ENCODE measurements at regions not wholly inside any gene's neighbourhood (a gene's known extent, or its start where the extent isn't known, plus 50 kb on each side); places are given as distances from the start of the nearest gene placed in this dataset.

GRCh38 chr10:61317706-61318105 lies 135.5 kb downstream of the TMEM26 start:
- DNase-seq = no peak
- Histone ChIP-seq H3K4me1 (ENCODE audit: control insufficient read depth, insufficient read depth, low read length) (no peaks in the 10 kb centered on the region), H3K27me3 (ENCODE audit: control insufficient read depth, insufficient read depth) (peaks cover 2% of the 10 kb centered on the region), H3K27ac (ENCODE audit: low read length) (no peak overlapping the region), H3K9me3 (ENCODE audit: control insufficient read depth, low read length) (no peaks in the 10 kb centered on the region), H3K4me3 (ENCODE audit: low read length) (no peak overlapping the region)
- intact Hi-C loops (cut with DNase I) = no loop called here
- no peak for ATAC-seq

GRCh38 chr10:61316676-61317265 lies 136.4 kb downstream of the TMEM26 start:
- ATAC-seq = no peak
- intact Hi-C loops (cut with DNase I) = no loop called here
- Histone ChIP-seq H3K27me3 (ENCODE audit: control insufficient read depth, insufficient read depth) (peaks cover 2% of the 10 kb centered on the region), H3K4me1 (ENCODE audit: control insufficient read depth, insufficient read depth, low read length) (no peaks in the 10 kb centered on the region), H3K27ac (ENCODE audit: low read length) (no peak overlapping the region), H3K9me3 (ENCODE audit: control insufficient read depth, low read length) (no peaks in the 10 kb centered on the region), H3K4me3 (ENCODE audit: low read length) (no peak overlapping the region)
- WGBS = 79% methylated on average over 1 of the region's 1 CpG
- no peak for DNase-seq

DNA sequence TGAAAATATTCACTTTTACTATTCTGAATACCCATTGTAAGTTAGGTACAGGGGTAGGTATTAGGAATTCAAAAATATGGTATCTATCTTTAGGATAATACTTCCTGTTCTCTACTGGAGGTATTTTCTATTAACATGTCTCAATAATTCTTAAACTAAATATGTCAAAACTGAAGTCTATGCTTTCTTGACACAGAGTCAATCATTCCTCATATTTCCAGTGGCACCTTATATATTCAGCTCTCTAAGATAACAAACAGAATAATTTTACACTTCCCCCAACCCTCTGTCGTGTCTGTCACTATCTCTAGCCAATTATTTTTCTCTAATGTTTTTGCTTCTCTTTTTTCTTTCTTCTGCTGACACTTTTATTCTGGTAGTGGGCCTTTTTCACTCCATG lies 138.9 kb downstream of the TMEM26 start:
- no peak overlapping the region for H3K4me3 ChIP-seq (ENCODE audit: low read length)
- DNase-seq (no peak), ATAC-seq (no peak)
- peaks cover 2% of the 10 kb centered on the region for H3K27me3 ChIP-seq (ENCODE audit: control insufficient read depth, insufficient read depth)
- H3K9me3 ChIP-seq (ENCODE audit: control insufficient read depth, low read length) = no peaks in the 10 kb centered on the region
- no peak overlapping the region for H3K27ac ChIP-seq (ENCODE audit: low read length)
- 69% methylated on average over 1 of the region's 1 CpG for WGBS
- intact Hi-C loops (cut with DNase I) = no loop called here
- no peaks in the 10 kb centered on the region for H3K4me1 ChIP-seq (ENCODE audit: control insufficient read depth, insufficient read depth, low read length)

DNA sequence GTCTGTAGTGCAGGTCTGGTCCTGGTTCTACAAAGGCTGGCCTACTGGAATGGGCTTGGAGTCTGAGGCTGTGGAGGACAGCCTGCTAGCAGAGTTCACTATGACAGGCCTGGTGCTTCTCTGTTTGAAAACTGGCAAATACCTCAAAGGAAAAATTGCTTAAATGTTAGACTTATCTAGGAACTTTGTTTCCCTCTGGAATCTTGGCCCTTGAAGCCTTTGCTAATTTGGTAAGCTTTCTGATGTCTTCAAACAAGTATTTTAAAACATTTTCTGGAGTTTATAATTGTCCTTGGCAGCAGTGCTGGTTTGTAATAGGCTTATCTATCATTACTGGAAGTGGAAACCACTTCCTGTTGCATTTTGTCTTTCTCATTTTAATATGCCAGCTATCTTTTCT lies 139.7 kb downstream of the TMEM26 start:
- Histone ChIP-seq H3K9me3 (ENCODE audit: control insufficient read depth, low read length) (no peaks in the 10 kb centered on the region), H3K27me3 (ENCODE audit: control insufficient read depth, insufficient read depth) (peaks cover 2% of the 10 kb centered on the region), H3K4me3 (ENCODE audit: low read length) (no peak overlapping the region), H3K27ac (ENCODE audit: low read length) (no peak overlapping the region), H3K4me1 (ENCODE audit: control insufficient read depth, insufficient read depth, low read length) (no peaks in the 10 kb centered on the region)
- intact Hi-C loops (cut with DNase I) = no loop called here
- DNase-seq (no peak), ATAC-seq (no peak)

- Histone ChIP-seq H3K27ac (ENCODE audit: low read length) (no peak overlapping the region), H3K27me3 (ENCODE audit: control insufficient read depth, insufficient read depth) (no peaks in the 10 kb centered on the region), H3K4me3 (ENCODE audit: low read length) (no peak overlapping the region), H3K9me3 (ENCODE audit: control insufficient read depth, low read length) (no peaks in the 10 kb centered on the region), H3K4me1 (ENCODE audit: control insufficient read depth, insufficient read depth, low read length) (no peaks in the 10 kb centered on the region)
- DNase-seq (no peak), ATAC-seq (no peak)
- intact Hi-C loops (cut with DNase I) = no loop called here
- 85% methylated on average over 3 of the region's 3 CpGs for WGBS
Measured at GRCh38 chr10:61304746-61305145, 148.4 kb downstream of the TMEM26 start.

DNA sequence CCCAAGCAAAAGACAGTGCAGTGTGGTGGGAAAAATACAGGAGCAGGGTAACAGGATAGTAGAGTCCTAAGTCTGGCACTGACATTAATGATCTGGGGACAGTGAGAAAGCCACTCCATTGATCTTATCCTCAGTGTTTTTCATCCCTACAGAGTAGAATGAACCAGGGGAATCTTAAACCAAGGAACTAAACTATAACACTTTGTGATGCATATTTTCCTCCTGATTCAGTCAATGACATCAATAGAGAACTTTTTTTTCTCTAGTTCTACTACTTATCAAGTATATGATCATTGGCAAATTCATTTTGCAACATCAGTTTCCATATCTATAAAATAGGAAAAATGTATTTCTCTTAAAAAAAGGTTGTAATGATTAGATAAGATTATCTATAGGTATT lies 151.1 kb downstream of the TMEM26 start:
- intact Hi-C loops (cut with DNase I) = no loop called here
- DNase-seq = no peak
- no peaks in the 10 kb centered on the region for H3K4me1 ChIP-seq (ENCODE audit: control insufficient read depth, insufficient read depth, low read length)
- ATAC-seq = no peak
- H3K4me3 ChIP-seq (ENCODE audit: low read length) = no peak overlapping the region
- no peaks in the 10 kb centered on the region for H3K27me3 ChIP-seq (ENCODE audit: control insufficient read depth, insufficient read depth)
- peaks cover 2% of the 10 kb centered on the region for H3K9me3 ChIP-seq (ENCODE audit: control insufficient read depth, low read length)
- H3K27ac ChIP-seq (ENCODE audit: low read length) = no peak overlapping the region

GRCh38 chr10:61301575-61301974 lies 151.6 kb downstream of the TMEM26 start:
- WGBS = 73% methylated on average over 2 of the region's 2 CpGs
- intact Hi-C loops (cut with DNase I) = no loop called here
- Histone ChIP-seq H3K9me3 (ENCODE audit: control insufficient read depth, low read length) (peaks cover 2% of the 10 kb centered on the region), H3K4me3 (ENCODE audit: low read length) (no peak overlapping the region), H3K27ac (ENCODE audit: low read length) (no peak overlapping the region), H3K27me3 (ENCODE audit: control insufficient read depth, insufficient read depth) (no peaks in the 10 kb centered on the region), H3K4me1 (ENCODE audit: control insufficient read depth, insufficient read depth, low read length) (no peaks in the 10 kb centered on the region)
- DNase-seq = no peak
- ATAC-seq = no peak

- ATAC-seq (no peak), DNase-seq (no peak)
- no peaks in the 10 kb centered on the region for H3K27me3 ChIP-seq (ENCODE audit: control insufficient read depth, insufficient read depth)
- intact Hi-C loops (cut with DNase I) = no loop called here
- peaks cover 2% of the 10 kb centered on the region for H3K9me3 ChIP-seq (ENCODE audit: control insufficient read depth, low read length)
- no peaks in the 10 kb centered on the region for H3K4me1 ChIP-seq (ENCODE audit: control insufficient read depth, insufficient read depth, low read length)
- 70% methylated on average over 3 of the region's 3 CpGs for WGBS
- H3K4me3 ChIP-seq (ENCODE audit: low read length) = no peak overlapping the region
- no peak overlapping the region for H3K27ac ChIP-seq (ENCODE audit: low read length)
Measured at GRCh38 chr10:61299841-61300240, 153.3 kb downstream of the TMEM26 start.

- WGBS = 95% methylated on average over 2 of the region's 2 CpGs
Measured at GRCh38 chr10:61299156-61299555, 154.0 kb downstream of the TMEM26 start.

GRCh38 chr10:61298194-61298593 lies 155.0 kb downstream of the TMEM26 start:
- ATAC-seq = no peak
- H3K27ac ChIP-seq (ENCODE audit: low read length) = no peak overlapping the region
- no peak for DNase-seq
- intact Hi-C loops (cut with DNase I) = no loop called here
- H3K4me1 ChIP-seq (ENCODE audit: control insufficient read depth, insufficient read depth, low read length) = no peaks in the 10 kb centered on the region
- no peaks in the 10 kb centered on the region for H3K27me3 ChIP-seq (ENCODE audit: control insufficient read depth, insufficient read depth)
- peaks cover 2% of the 10 kb centered on the region for H3K9me3 ChIP-seq (ENCODE audit: control insufficient read depth, low read length)
- WGBS = 85% methylated on average over 3 of the region's 3 CpGs
- no peak overlapping the region for H3K4me3 ChIP-seq (ENCODE audit: low read length)

More at GRCh38 chr10:61299156-61299555, 154.0 kb downstream of the TMEM26 start:
- intact Hi-C loops (cut with DNase I) = no loop called here
- H3K9me3 ChIP-seq (ENCODE audit: control insufficient read depth, low read length) = peaks cover 2% of the 10 kb centered on the region
- no peak overlapping the region for H3K27ac ChIP-seq (ENCODE audit: low read length)
- no peaks in the 10 kb centered on the region for H3K4me1 ChIP-seq (ENCODE audit: control insufficient read depth, insufficient read depth, low read length)
- no peak for DNase-seq
- H3K4me3 ChIP-seq (ENCODE audit: low read length) = no peak overlapping the region
- ATAC-seq = no peak
- no peaks in the 10 kb centered on the region for H3K27me3 ChIP-seq (ENCODE audit: control insufficient read depth, insufficient read depth)

DNA sequence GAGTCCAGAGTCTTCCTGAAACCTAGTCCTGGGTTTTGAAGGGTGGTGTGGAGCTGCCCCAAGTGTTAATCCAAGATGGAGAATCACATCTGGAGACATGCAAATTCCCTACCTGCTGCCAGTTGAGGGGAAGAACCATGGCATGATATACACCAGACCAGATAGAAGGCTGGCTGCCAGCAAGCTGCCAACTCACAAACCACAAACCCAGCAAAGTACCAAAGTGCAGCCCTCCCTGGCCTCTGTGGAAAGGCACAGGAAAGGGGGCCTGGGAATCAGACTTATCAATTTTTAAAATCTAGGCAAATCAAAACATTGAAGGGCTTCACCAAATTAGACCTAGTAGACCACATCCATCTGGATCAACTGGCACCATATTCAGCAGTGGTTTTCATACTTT lies 157.0 kb downstream of the TMEM26 start:
- H3K27me3 ChIP-seq (ENCODE audit: control insufficient read depth, insufficient read depth) = no peaks in the 10 kb centered on the region
- H3K9me3 ChIP-seq (ENCODE audit: control insufficient read depth, low read length) = peaks cover 2% of the 10 kb centered on the region
- no peak overlapping the region for H3K27ac ChIP-seq (ENCODE audit: low read length)
- intact Hi-C loops (cut with DNase I) = no loop called here
- no peak overlapping the region for H3K4me3 ChIP-seq (ENCODE audit: low read length)
- DNase-seq (no peak), ATAC-seq (no peak)
- H3K4me1 ChIP-seq (ENCODE audit: control insufficient read depth, insufficient read depth, low read length) = no peaks in the 10 kb centered on the region

DNA sequence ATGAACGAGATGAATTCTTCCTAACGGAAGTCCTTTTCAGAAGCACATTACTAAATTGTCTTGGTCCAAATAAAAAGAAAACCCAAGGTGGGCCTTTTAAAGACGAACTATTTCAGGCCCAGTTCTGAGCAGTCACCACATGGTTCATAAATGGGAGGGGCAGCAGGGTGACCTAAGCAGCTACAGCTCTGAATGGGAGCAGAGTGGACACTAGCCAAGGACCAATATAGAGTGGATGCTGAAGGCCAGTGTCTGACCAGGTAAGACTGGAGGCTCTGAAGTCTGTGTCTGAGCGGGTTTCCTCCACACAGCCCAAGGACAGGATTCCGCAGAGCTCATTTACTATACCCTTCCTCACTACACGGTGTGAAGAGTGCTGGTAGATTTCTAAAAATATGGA lies 159.1 kb downstream of the TMEM26 start:
- H3K27ac ChIP-seq (ENCODE audit: low read length) = no peak overlapping the region
- WGBS = 85% methylated on average over 6 of the region's 6 CpGs
- no peaks in the 10 kb centered on the region for H3K4me1 ChIP-seq (ENCODE audit: control insufficient read depth, insufficient read depth, low read length)
- H3K9me3 ChIP-seq (ENCODE audit: control insufficient read depth, low read length) = peaks cover 2% of the 10 kb centered on the region
- DNase-seq = no peak
- no peak for ATAC-seq
- H3K4me3 ChIP-seq (ENCODE audit: low read length) = no peak overlapping the region
- H3K27me3 ChIP-seq (ENCODE audit: control insufficient read depth, insufficient read depth) = no peaks in the 10 kb centered on the region
- intact Hi-C loops (cut with DNase I) = no loop called here

Data from right cardiac atrium (tissue), 5 donors.